ENCODE measurements at regions not wholly inside any gene's neighbourhood (a gene's known extent, or its start where the extent isn't known, plus 50 kb on each side); places are given as distances from the start of the nearest gene placed in this dataset.

GRCh38 chr16:54359555-54359954 lies 73.0 kb upstream of the IRX3 start:
- TF ChIP-seq YY1 (IDR thresholded peaks at IDR 0.05; ENCODE audit: low read depth) = no peak
- TF ChIP-seq FOXM1 (IDR thresholded peaks at IDR 0.05; ENCODE audit: borderline replicate concordance, low read depth) = no peak
- TF ChIP-seq CEBPB (IDR thresholded peaks at IDR 0.05) = no peak
- no peak for TF ChIP-seq EP300 (IDR thresholded peaks at IDR 0.05; ENCODE audit: borderline replicate concordance)
- TF ChIP-seq TAF1 (IDR thresholded peaks at IDR 0.05; ENCODE audit: low read depth) = no peak
- no peak for TF ChIP-seq MAX (IDR thresholded peaks at IDR 0.05)
- no peak for TF ChIP-seq REST (IDR thresholded peaks at IDR 0.05; ENCODE audit: low read depth)
- no peak for TF ChIP-seq EGR1 (IDR thresholded peaks at IDR 0.05)
- TF ChIP-seq CREB1 (IDR thresholded peaks at IDR 0.05; ENCODE audit: low read depth) = no peak
- no peak for TF ChIP-seq TEAD4 (IDR thresholded peaks at IDR 0.05)
